Adrenal gland (tissue), 5 donors: ENCODE measurements at regions not wholly inside any gene's neighbourhood (a gene's known extent, or its start where the extent isn't known, plus 50 kb on each side); places are given as distances from the start of the nearest gene placed in this dataset.

Experiments
- CTCF ChIP-seq, 6 experiments: fragments of 450-650 bp in 4 of 6; fragments of 200-600 bp in 2 of 6; sonication (generic) in 1 of 6; IDR thresholded peaks; 1 replicate in 5 of 6; 2 replicates in 1 of 6; pipeline versions ENCODE4 v1.5.1 to v1.8.0; 2016 to 2021; ENCODE audit warnings: antibody characterized with exemption in 6 of 6, mild to moderate bottlenecking in 2 of 6, moderate library complexity in 1 of 6
- POLR2A ChIP-seq, 2 donors: fragments of 450-650 bp; IDR thresholded peaks; one replicate each; pipeline ENCODE4 v1.6.1; 2017; ENCODE audit warnings: antibody characterized with exemption in 2 of 2, mild to moderate bottlenecking in 2 of 2, moderate library complexity in 1 of 2
- donor health status: DM: no; HTN: no; CAD: no.

DNA sequence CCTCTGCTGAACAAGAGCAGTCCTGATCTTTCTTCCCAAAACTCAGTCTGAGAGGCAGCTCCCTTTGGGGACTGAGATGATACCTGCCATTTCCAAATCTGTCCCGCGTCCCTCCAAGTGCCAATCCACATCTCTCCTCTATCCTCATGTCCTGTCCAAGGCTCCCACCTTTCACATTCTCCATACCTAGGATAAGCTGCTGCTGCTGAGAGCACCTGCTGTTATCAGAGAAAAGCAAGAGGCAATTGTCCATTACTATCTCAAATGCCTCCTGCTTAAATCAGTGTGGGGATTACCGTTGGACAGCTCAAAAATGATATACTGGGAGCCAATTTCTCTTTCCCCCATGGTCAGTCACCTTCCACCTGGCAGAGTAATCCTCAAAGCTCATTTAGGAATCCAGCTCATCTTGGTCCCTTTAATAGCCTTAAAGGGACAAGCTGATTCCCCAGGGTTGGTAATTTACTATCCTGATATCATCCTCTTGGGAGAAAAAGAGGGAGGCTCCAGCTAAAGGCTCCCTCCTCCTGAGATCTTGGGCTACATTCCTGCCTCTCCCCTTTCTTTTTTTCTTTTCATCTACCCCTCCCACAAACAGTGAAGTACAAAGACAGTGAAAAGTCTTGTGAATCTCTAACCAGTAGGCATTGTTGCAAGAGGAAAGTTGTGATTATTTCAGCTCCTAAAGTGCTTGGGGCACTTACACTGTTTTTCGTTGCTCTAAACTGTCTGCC lies 278.1 kb upstream of the CAMK1G start:
- TF ChIP-seq CTCF (IDR thresholded peaks at IDR 0.05) (no peak), POLR2A (IDR thresholded peaks at IDR 0.05) (no peak)
